ENCODE measurements at regions not wholly inside any gene's neighbourhood (a gene's known extent, or its start where the extent isn't known, plus 50 kb on each side); places are given as distances from the start of the nearest gene placed in this dataset.

GRCh38 chr11:82546661-82547557, 186.8 kb downstream of the FAM181B start:
- no TSS peak for BruUV-seq (replicated peaks)
- no peak overlapping the region for H3K4me2 ChIP-seq (ENCODE audit: insufficient read depth, low read length)
- no peak for TF ChIP-seq MYC (IDR thresholded peaks at IDR 0.05; ENCODE audit: low read depth, low read length)
- no peak for TF ChIP-seq GATA2 (IDR thresholded peaks at IDR 0.05; ENCODE audit: insufficient read depth, insufficient read length, low read depth, low read length)
- TF ChIP-seq, protein P1, sequence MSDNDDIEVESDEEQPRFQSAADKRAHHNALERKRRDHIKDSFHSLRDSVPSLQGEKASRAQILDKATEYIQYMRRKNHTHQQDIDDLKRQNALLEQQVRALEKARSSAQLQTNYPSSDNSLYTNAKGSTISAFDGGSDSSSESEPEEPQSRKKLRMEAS (IDR thresholded peaks at IDR 0.05; ENCODE audit: insufficient read depth, insufficient read length), result no peak
- no peak for TF ChIP-seq FOS (IDR thresholded peaks at IDR 0.05; ENCODE audit: borderline replicate concordance, insufficient read depth, low read length)
- no peak for TF ChIP-seq POLR2A (IDR thresholded peaks at IDR 0.05; ENCODE audit: low read depth, low read length)
- TF ChIP-seq EZH2 (IDR thresholded peaks at IDR 0.05; ENCODE audit: borderline replicate concordance, low read depth, low read length, severe bottlenecking), result no peak
- no peak for TF ChIP-seq JUN (IDR thresholded peaks at IDR 0.05; ENCODE audit: borderline replicate concordance, insufficient read depth, insufficient read length, low read depth)
- no peak for TF ChIP-seq CTCF (IDR thresholded peaks at IDR 0.05; ENCODE audit: extremely low read depth in 1 of 2, insufficient read depth in 1 of 2, low read depth in 1 of 2, low read length in 2 of 2)
- TF ChIP-seq POLR2AphosphoS5 (IDR thresholded peaks at IDR 0.05; ENCODE audit: insufficient read depth, low read depth, low read length), result no peak
- dilution Hi-C loops (cut with MboI; ENCODE audit: extremely low pct_ligation_motif_present, low sequenced_read_pairs), result no loop called here
- FAIRE-seq (no peak), DNase-seq (ENCODE audit: low read depth, low spot score) (no peak)
- no peaks in the 10 kb centered on the region for H3K9me3 ChIP-seq (replicated peaks; ENCODE audit: control insufficient read depth, insufficient read depth, low read length)
- no peaks in the 10 kb centered on the region for H3K36me3 ChIP-seq (ENCODE audit: control insufficient read depth in 2 of 2, extremely low read depth in 1 of 2, insufficient read depth in 2 of 2, low read length in 2 of 2)
- no peaks in the 10 kb centered on the region for H3K27me3 ChIP-seq (ENCODE audit: control insufficient read depth in 2 of 2, insufficient read depth in 2 of 2, low read length in 2 of 2)
- no peaks in the 10 kb centered on the region for H3K79me2 ChIP-seq (ENCODE audit: control insufficient read depth, insufficient read depth, low read length)
- H4K20me1 ChIP-seq (replicated peaks; ENCODE audit: control insufficient read depth, extremely low read depth, insufficient read depth, low read length), result no peaks in the 10 kb centered on the region
- H3K4me3 ChIP-seq (replicated peaks in 1 of 3; ENCODE audit: insufficient read depth in 1 of 3, low read depth in 1 of 3, low read length in 3 of 3), result no peak overlapping the region
- no peak overlapping the region for H3K27ac ChIP-seq (ENCODE audit: insufficient read depth, low read depth, low read length)
- no peaks in the 10 kb centered on the region for H3K9me1 ChIP-seq (replicated peaks; ENCODE audit: control insufficient read depth, extremely low read depth, insufficient read depth, low read length)
- ChIA-PET POLR2A (no interaction called here), CTCF (no interaction called here)
- H2AFZ ChIP-seq (ENCODE audit: low read depth, low read length), result no peak overlapping the region
- intact Hi-C loops (cut with micrococcal nuclease), result no loop called here
- no peak overlapping the region for H3K9ac ChIP-seq (replicated peaks; ENCODE audit: extremely low read depth, insufficient read depth, low read length)
- H3K4me1 ChIP-seq (ENCODE audit: control insufficient read depth, extremely low read depth, insufficient read depth, low read length), result no peaks in the 10 kb centered on the region
